H1 (cell line): ENCODE measurements at regions not wholly inside any gene's neighbourhood (a gene's known extent, or its start where the extent isn't known, plus 50 kb on each side); places are given as distances from the start of the nearest gene placed in this dataset.

Experiments
- CBX8 ChIP-seq: fragments of 300-800, 300-1000 bp; sonication (generic); IDR thresholded peaks from 2 replicates; pipeline ENCODE4 v1.7.1; 2016; ENCODE audit warnings: low read depth, low read length, borderline replicate concordance
- CREB1 ChIP-seq: IDR thresholded peaks from 2 replicates; pipeline ENCODE4 v1.6.1; 2012; ENCODE audit warnings: inconsistent platforms
- MAX ChIP-seq: IDR thresholded peaks from 2 replicates; pipeline ENCODE4 v1.6.1; 2012; ENCODE audit warnings: inconsistent platforms
- RXRA ChIP-seq: IDR thresholded peaks from 2 replicates; pipeline ENCODE4 v1.6.1; 2011; ENCODE audit warnings: low read depth, mild to moderate bottlenecking, low read length, moderate library complexity; ENCODE audit not compliant: insufficient read depth

GRCh38 chr5:67341478-67341877 lies 144.9 kb upstream of the CD180 start (continued):
- TF ChIP-seq RXRA (no peak), MAX (no peak), CREB1 (no peak), CBX8 (no peak)
